AG04450 (cell line): ENCODE measurements at regions not wholly inside any gene's neighbourhood (a gene's known extent, or its start where the extent isn't known, plus 50 kb on each side); places are given as distances from the start of the nearest gene placed in this dataset.

Source experiments
- CTCF ChIA-PET: fragments of 300-600, 350-600 bp; formaldehyde crosslinking; extraction: SDS; loops from one replicate; lab custom pipeline; 2022; ENCODE audit warnings: antibody characterized with exemption, inconsistent platforms; lab: Charles Lee
- POLR2A ChIA-PET: fragments of 350-600 bp; formaldehyde crosslinking; extraction: SDS; loops from one replicate; lab custom pipeline; 2021; ENCODE audit warnings: antibody characterized with exemption, inconsistent platforms; lab: Yijun Ruan, JAX
- DNase-seq: peaks from one replicate; pipeline ENCODE4 v3.0.0-alpha.2; 2011; ENCODE audit warnings: low read depth, low spot score
- H3K27ac ChIP-seq: one replicate; pipeline ENCODE4 v1.5.1; 2012; ENCODE audit warnings: low read depth, low read length, control low read depth
- H3K27me3 ChIP-seq: one replicate; pipeline ENCODE4 v1.6.0; 2012; ENCODE audit warnings: low read length; ENCODE audit not compliant: control insufficient read depth, insufficient read depth
- H3K4me3 ChIP-seq: 2 replicates; pipeline ENCODE4 v1.5.1; 2011; ENCODE audit warnings: mild to moderate bottlenecking, low read depth, low read length, control low read depth
- H3K9me3 ChIP-seq: 2 replicates; pipeline ENCODE4 v1.5.1; 2012; ENCODE audit warnings: low read length; ENCODE audit not compliant: control insufficient read depth, insufficient read depth
- TF ChIP-seq, protein P1 (sequence below): IDR thresholded peaks from 2 replicates; pipeline ENCODE4 v1.5.1; 2011; ENCODE audit warnings: low read depth, low read length, control low read depth, inconsistent platforms

DNA sequence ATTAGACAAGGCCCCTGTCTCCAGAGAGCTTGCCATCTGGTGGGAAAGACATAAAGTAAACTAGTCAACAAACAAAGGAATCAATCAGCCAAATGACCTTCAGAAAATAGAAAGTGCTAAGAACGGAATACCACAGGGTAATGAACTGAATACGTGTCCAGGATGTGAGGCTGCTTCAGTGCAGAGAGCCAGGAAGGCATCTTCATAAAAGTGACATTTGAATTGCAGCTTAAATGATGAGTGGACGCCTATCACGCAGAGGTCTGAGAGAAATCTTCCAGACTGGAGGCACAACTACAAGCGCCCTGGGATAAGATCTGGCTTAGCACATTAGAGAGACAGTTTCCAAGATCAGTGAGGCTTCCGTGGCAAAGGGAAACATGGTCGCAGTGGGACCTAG is 574.1 kb upstream of the CDH8 start:
- CTCF ChIA-PET = no interaction called here
- H3K4me3 ChIP-seq = no peak overlapping the region
- POLR2A ChIA-PET = no interaction called here
- TF ChIP-seq, protein P1, sequence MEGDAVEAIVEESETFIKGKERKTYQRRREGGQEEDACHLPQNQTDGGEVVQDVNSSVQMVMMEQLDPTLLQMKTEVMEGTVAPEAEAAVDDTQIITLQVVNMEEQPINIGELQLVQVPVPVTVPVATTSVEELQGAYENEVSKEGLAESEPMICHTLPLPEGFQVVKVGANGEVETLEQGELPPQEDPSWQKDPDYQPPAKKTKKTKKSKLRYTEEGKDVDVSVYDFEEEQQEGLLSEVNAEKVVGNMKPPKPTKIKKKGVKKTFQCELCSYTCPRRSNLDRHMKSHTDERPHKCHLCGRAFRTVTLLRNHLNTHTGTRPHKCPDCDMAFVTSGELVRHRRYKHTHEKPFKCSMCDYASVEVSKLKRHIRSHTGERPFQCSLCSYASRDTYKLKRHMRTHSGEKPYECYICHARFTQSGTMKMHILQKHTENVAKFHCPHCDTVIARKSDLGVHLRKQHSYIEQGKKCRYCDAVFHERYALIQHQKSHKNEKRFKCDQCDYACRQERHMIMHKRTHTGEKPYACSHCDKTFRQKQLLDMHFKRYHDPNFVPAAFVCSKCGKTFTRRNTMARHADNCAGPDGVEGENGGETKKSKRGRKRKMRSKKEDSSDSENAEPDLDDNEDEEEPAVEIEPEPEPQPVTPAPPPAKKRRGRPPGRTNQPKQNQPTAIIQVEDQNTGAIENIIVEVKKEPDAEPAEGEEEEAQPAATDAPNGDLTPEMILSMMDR = no peak
- H3K27ac ChIP-seq = no peak overlapping the region
- DNase-seq = no peak
- H3K27me3 ChIP-seq = no peaks in the 10 kb centered on the region
- H3K9me3 ChIP-seq = peaks cover 4% of the 10 kb centered on the region; the same call in 1 of the 2 replicates

DNA sequence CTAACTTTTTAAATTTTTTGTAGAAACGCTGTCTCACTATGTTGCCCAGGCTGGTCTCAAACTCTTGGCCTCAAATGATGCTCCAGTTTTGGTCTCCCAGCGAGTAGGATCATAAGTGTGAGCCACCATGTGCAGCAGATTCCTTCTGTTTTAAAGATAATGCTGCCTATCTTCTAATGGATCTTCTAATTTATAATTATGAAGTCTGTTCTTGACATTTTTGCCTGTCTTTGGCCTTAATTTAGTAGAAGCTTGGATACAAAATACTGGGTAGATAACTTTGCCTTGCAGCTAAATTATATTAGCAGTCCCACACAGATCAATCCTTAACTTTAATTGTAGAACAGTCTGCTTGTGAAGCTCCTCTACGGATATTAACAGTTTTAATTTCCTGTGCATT is 566.6 kb upstream of the CDH8 start:
- ChIA-PET POLR2A (no interaction called here), CTCF (no interaction called here)
- Histone ChIP-seq H3K9me3 (peaks cover 13% of the 10 kb centered on the region; the same call in 1 of the 2 replicates), H3K4me3 (no peak overlapping the region), H3K27me3 (no peaks in the 10 kb centered on the region), H3K27ac (no peak overlapping the region)
- DNase-seq = no peak
- TF ChIP-seq, protein P1 = no peak

DNA sequence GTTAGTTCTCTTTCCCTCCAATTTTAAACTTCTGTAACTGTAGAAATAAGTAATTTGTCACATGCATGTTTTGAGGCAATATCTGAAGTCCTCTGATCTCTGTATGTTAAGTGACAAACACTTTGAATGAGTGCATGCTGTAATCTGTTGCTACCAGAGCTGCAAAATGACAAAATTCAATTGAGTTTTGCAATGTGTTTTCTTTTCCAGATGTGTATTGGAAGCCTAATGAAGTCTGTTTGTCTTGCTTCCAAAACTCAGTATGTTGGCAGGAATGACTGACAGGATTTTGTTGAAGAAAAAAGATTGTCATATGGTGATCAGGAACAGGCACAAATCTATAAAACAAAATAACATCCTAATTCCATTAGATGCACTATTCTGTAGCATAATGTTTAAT is 561.6 kb upstream of the CDH8 start:
- DNase-seq = no peak
- Histone ChIP-seq H3K9me3 (peaks cover 12% of the 10 kb centered on the region), H3K4me3 (no peak overlapping the region), H3K27me3 (no peaks in the 10 kb centered on the region), H3K27ac (no peak overlapping the region)
- ChIA-PET POLR2A (no interaction called here), CTCF (no interaction called here)
- TF ChIP-seq, protein P1 = no peak

DNA sequence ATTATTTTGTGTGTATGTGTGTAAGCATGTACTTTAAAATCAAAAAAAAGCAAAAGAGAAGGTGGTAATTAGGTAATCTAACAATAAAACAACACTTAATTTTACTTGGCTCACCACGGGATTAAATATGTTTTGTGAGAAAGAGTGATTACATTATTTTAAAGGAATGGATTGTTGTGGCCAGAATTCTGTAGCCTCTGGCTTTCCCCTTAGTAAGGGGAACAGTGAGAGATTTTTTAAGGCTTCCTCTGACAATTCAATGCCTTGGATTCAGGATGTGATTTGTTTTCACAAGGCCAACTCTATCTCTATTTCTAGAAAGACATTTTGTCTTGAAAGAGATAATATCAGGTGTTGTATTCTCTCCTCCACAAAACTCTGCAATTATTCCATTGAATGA is 560.3 kb upstream of the CDH8 start:
- TF ChIP-seq, protein P1 = no peak
- Histone ChIP-seq H3K9me3 (peaks cover 12% of the 10 kb centered on the region), H3K27me3 (no peaks in the 10 kb centered on the region), H3K27ac (no peak overlapping the region), H3K4me3 (no peak overlapping the region)
- CTCF ChIA-PET = no interaction called here
- POLR2A ChIA-PET = no interaction called here
- DNase-seq = no peak

DNA sequence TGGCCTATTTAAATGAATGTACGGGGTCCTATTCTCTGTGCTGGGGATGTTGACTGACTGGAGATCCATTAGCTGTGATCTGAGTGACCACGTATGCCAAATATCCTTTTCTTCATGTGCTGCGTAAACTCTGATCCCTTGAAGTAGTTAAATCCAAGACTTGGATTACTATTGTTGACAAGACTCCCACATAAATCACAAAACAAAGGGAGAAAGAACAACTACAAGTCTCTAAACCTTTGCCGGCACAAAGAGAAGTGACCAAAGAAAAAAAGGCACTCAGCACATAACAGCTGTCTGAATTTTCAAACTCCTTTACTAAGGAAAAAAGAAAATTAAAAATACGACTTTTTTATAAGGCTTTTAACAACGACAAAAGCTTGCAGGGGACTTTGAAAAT is 559.9 kb upstream of the CDH8 start:
- POLR2A ChIA-PET = no interaction called here
- Histone ChIP-seq H3K27ac (no peak overlapping the region), H3K4me3 (no peak overlapping the region), H3K27me3 (no peaks in the 10 kb centered on the region), H3K9me3 (peaks cover 12% of the 10 kb centered on the region)
- CTCF ChIA-PET = no interaction called here
- TF ChIP-seq, protein P1 = no peak
- no peak for DNase-seq
